Kidney (tissue), 13 donors: ENCODE measurements at regions not wholly inside any gene's neighbourhood (a gene's known extent, or its start where the extent isn't known, plus 50 kb on each side); places are given as distances from the start of the nearest gene placed in this dataset.

Source experiments
- DNase-seq, 5 donors: peaks; one replicate each; pipeline ENCODE4 v3.0.0-alpha.2; 2013 to 2020
- FAIRE-seq: peaks from 2 replicates; lab custom pipeline; 2012; peaks lifted over from hg19 to GRCh38; lab: Jason Lieb, UNC
- H3K27ac ChIP-seq, 2 donors: one replicate each; pipeline ENCODE4 v1.7.0; 2013; ENCODE audit warnings: low read depth in 2 of 2, low read length in 2 of 2, inconsistent platforms in 1 of 2
- H3K27me3 ChIP-seq: one replicate; pipeline ENCODE4 v1.7.1; 2013; ENCODE audit warnings: low read length, inconsistent platforms; ENCODE audit not compliant: control insufficient read depth, insufficient read depth
- H3K36me3 ChIP-seq, 3 donors: one replicate each; pipeline versions ENCODE4 v1.7.0 to v1.7.1; 2013; ENCODE audit warnings: low read length in 3 of 3, control low read depth in 1 of 3, inconsistent platforms in 1 of 3; ENCODE audit not compliant: insufficient read depth in 3 of 3, control insufficient read depth in 2 of 3
- H3K4me1 ChIP-seq, 3 donors: one replicate each; pipeline versions ENCODE4 v1.7.0 to v1.7.1; 2013; ENCODE audit warnings: low read length in 3 of 3, inconsistent platforms in 1 of 3, low read depth in 1 of 3; ENCODE audit not compliant: control insufficient read depth in 2 of 3, insufficient read depth in 2 of 3
- H3K4me3 ChIP-seq, 3 donors: one replicate each; pipeline versions ENCODE4 v1.7.0 to v1.8.1; 2013; ENCODE audit warnings: low read length in 3 of 3, control low read depth in 1 of 3, inconsistent platforms in 1 of 3
- H3K9ac ChIP-seq, 3 donors: one replicate each; pipeline versions ENCODE4 v1.7.0 to v1.7.1; 2013; ENCODE audit warnings: low read length in 3 of 3, control low read depth in 1 of 3, inconsistent platforms in 1 of 3
- H3K9me3 ChIP-seq, 3 donors: one replicate each; pipeline versions ENCODE4 v1.7.0 to v1.7.1; 2013; ENCODE audit warnings: low read length in 3 of 3, control low read depth in 1 of 3, inconsistent platforms in 1 of 3; ENCODE audit not compliant: control insufficient read depth in 2 of 3, insufficient read depth in 1 of 3
- intact Hi-C: fragments of 100-400 bp; cut with DNase I; formaldehyde crosslinking; loops from one replicate; pipeline ENCODE4 v1.11.1; 2022
- TF ChIP-seq, protein P1 (sequence below): IDR thresholded peaks from 3 replicates; pipeline ENCODE4 v1.5.1; 2012; ENCODE audit warnings: mild to moderate bottlenecking, moderate library complexity, borderline replicate concordance; ENCODE audit not compliant: insufficient read depth; ENCODE audit errors: extremely low read depth
- donor health status: control.
- donor health status: control.
- donor health status: control.
- donor health status: control.
- donor health status: control.
- donor health status: DM: yes; HTN: yes; CAD: no.
- donor health status: Normal renal cell carcinoma (clear cell type).

DNA sequence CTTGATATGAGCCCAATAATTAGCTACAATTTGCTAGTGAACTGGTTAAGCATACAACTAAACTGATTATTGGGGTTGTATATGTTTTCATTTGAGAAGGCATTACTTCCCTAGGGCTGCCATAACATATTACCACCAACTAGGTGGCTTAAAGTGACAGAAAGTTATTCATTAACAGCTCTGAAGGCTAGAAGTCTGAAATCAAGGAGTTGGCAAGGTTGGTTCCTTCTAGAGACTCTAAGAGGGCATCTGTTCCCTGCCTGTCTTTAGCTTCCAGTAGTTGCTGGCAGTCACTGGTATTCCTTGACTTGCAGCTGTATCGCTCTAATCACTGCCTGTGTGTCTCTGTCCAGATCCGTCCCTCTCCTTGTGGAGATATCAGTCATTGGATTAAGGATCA, 86.3 kb downstream of the LHX9 start:
- FAIRE-seq, result no peak
- Histone ChIP-seq H3K27me3 (no peaks in the 10 kb centered on the region), H3K9me3 (no peaks in the 10 kb centered on the region), H3K27ac (no peak overlapping the region), H3K4me3 (no peak overlapping the region), H3K36me3 (no peaks in the 10 kb centered on the region), H3K9ac (no peak overlapping the region), H3K4me1 (no peaks in the 10 kb centered on the region)
- no peak for DNase-seq
- intact Hi-C loops, result no loop called here
- TF ChIP-seq, protein P1, sequence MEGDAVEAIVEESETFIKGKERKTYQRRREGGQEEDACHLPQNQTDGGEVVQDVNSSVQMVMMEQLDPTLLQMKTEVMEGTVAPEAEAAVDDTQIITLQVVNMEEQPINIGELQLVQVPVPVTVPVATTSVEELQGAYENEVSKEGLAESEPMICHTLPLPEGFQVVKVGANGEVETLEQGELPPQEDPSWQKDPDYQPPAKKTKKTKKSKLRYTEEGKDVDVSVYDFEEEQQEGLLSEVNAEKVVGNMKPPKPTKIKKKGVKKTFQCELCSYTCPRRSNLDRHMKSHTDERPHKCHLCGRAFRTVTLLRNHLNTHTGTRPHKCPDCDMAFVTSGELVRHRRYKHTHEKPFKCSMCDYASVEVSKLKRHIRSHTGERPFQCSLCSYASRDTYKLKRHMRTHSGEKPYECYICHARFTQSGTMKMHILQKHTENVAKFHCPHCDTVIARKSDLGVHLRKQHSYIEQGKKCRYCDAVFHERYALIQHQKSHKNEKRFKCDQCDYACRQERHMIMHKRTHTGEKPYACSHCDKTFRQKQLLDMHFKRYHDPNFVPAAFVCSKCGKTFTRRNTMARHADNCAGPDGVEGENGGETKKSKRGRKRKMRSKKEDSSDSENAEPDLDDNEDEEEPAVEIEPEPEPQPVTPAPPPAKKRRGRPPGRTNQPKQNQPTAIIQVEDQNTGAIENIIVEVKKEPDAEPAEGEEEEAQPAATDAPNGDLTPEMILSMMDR, result no peak

DNA sequence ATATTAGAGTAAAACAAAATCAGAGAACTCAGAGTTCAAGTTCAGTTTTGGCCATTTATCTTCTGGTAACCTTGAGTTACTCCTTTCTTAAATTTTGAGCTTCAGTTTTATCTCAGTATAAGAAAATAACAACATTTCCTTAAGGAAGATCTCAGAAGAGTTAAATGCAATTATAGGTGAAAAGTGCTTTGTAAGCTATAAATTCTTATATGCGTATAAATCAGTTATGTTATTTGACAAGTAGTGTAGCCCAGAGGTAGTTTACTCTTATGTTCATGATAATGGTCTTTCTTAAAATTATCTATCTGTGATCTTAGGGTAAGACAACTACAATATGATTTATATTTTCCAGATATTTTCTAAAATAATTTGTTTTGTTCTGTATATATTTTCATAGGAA, 89.8 kb downstream of the LHX9 start:
- TF ChIP-seq, protein P1, result no peak
- Histone ChIP-seq H3K27me3 (no peaks in the 10 kb centered on the region), H3K9me3 (no peaks in the 10 kb centered on the region), H3K4me1 (no peaks in the 10 kb centered on the region), H3K4me3 (no peak overlapping the region), H3K36me3 (no peaks in the 10 kb centered on the region), H3K27ac (no peak overlapping the region), H3K9ac (no peak overlapping the region)
- DNase-seq (no peak), FAIRE-seq (no peak)
- intact Hi-C loops, result no loop called here

DNA sequence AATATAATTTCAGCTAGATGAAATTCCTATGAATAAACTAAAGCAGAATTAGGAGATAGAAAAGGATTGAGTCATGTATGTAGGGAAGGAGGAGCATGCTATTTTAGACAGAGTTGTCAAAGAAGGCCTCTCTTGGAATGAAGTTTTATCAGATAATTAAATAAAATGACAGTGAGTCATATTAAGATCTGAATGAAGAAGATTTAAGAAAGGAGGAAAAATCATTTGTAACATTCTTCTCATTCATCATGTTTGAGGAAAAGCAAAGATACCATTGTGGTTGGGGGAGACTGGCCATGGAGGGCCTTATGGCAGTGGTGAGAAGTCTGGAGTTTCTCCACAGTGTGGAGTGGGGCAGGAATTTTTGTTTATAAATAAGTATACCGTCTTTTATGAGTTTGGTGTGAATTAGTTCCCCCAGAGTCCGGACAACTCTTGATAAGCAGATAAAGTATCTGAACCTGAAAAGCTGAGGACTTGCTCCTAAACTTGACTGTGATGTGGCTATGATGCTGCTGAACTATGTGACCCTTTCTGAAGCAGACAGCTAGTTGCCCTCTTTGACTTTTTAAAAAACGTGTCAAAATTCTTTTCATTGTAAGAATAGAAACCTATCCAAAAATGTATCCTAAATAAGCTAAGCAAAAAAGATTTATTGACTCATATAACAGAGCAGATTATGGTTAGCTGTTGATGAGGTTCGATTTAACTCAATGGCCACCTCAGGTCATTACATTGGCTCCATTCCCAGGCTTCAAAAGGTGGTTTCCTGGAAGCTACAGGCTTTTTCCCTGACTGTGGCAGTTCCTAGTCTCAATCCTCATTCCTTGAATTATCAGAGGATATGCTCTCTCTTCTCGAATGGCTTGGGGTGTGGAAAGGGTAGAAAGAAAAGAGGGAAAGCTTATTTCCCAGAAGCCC, 90.8 kb downstream of the LHX9 start:
- no peaks in the 10 kb centered on the region for H3K36me3 ChIP-seq
- intact Hi-C loops, result no loop called here
- FAIRE-seq (no peak), DNase-seq (no peak)
- no peaks in the 10 kb centered on the region for H3K9me3 ChIP-seq
- H3K4me1 ChIP-seq, result no peaks in the 10 kb centered on the region
- H3K4me3 ChIP-seq, result no peak overlapping the region
- TF ChIP-seq, protein P1, result no peak
- no peak overlapping the region for H3K9ac ChIP-seq
- no peaks in the 10 kb centered on the region for H3K27me3 ChIP-seq
- H3K27ac ChIP-seq, result no peak overlapping the region
